Panc1 (cell line): ENCODE measurements at regions not wholly inside any gene's neighbourhood (a gene's known extent, or its start where the extent isn't known, plus 50 kb on each side); places are given as distances from the start of the nearest gene placed in this dataset.

ENCODE experiments used
- ATAC-seq: fragments of 200-7000 bp; cut with Tn5 transposase; 2 replicates; pipeline ENCODE4 v1.9.1; 2020; ENCODE audit warnings: mild to moderate bottlenecking, moderate library complexity
- BruUV-seq: library from RNA; stranded (reverse); fragments of 400-500 nt; replicated peaks from 2 replicates; lab custom pipeline; 2021; lab: Mats Ljungman, UMichigan
- CTCF ChIA-PET: fragments of 300-600 bp; sonication (Branson Sonifier 250); formaldehyde crosslinking; loops from one replicate; lab custom pipeline; 2022; ENCODE audit warnings: antibody characterized with exemption; lab: Charles Lee
- POLR2A ChIA-PET: fragments of 300-600 bp; sonication (Branson Sonifier 250); formaldehyde crosslinking; loops from one replicate; lab custom pipeline; 2022; ENCODE audit warnings: antibody characterized with exemption; lab: Charles Lee
- DNase-seq: peaks from one replicate; pipeline ENCODE4 v3.0.0-alpha.2; 2010; ENCODE audit warnings: low read depth, low spot score
- H3K27ac ChIP-seq: 2 replicates; pipeline ENCODE4 v1.5.1; 2011; ENCODE audit warnings: mild to moderate bottlenecking, low read length, inconsistent platforms
- H3K27me3 ChIP-seq: fragments of 200-500 bp; sonication (Bioruptor generic); 2 replicates; pipeline ENCODE4 v1.6.0; 2014; ENCODE audit warnings: low read length, inconsistent platforms; ENCODE audit not compliant: control insufficient read depth, insufficient read depth
- H3K36me3 ChIP-seq: fragments of 200-500 bp; sonication (Bioruptor generic); 2 replicates; pipeline ENCODE4 v1.5.1; 2014; ENCODE audit warnings: inconsistent platforms, mild to moderate bottlenecking, low read length, moderate library complexity; ENCODE audit not compliant: control insufficient read depth, insufficient read depth
- H3K4me1 ChIP-seq: 2 replicates; pipeline ENCODE4 v1.5.1; 2011; ENCODE audit warnings: inconsistent platforms, mild to moderate bottlenecking, low read length, moderate library complexity; ENCODE audit not compliant: control insufficient read depth, insufficient read depth
- H3K4me3 ChIP-seq, 2 experiments: 2 replicates each; pipeline ENCODE4 v1.5.1; 2011 to 2012; ENCODE audit warnings: low read depth in 2 of 2, low read length in 2 of 2, mild to moderate bottlenecking in 2 of 2, inconsistent platforms in 1 of 2, moderate library complexity in 1 of 2
- H3K9me3 ChIP-seq: fragments of 200-500 bp; sonication (Bioruptor generic); 2 replicates; pipeline ENCODE4 v1.5.1; 2014; ENCODE audit warnings: low read depth, mild to moderate bottlenecking, inconsistent platforms, low read length, moderate library complexity; ENCODE audit not compliant: control insufficient read depth, insufficient read depth
- POLR2AphosphoS5 ChIP-seq: IDR thresholded peaks from 2 replicates; pipeline ENCODE4 v1.6.1; 2012; ENCODE audit warnings: mild to moderate bottlenecking, low read depth, low read length, moderate library complexity
- SIN3A ChIP-seq: IDR thresholded peaks from 2 replicates; pipeline ENCODE4 v1.6.1; 2012; ENCODE audit warnings: low read depth, mild to moderate bottlenecking, low read length, moderate library complexity, borderline replicate concordance; ENCODE audit not compliant: insufficient read depth
- TCF7L2 ChIP-seq: IDR thresholded peaks from 2 replicates; pipeline ENCODE4 v1.6.1; 2011; ENCODE audit warnings: mild to moderate bottlenecking, low read depth, low read length, inconsistent platforms
- in situ Hi-C: cut with HindIII; loops from 2 replicates; pipeline ENCODE4 v1.10.0; 2016; ENCODE audit warnings: low sequenced_read_pairs, low pct_unique_long_range_greater_than_20kb
- intact Hi-C: fragments of 100-400 bp; cut with micrococcal nuclease; formaldehyde crosslinking; loops from one replicate; pipeline ENCODE4 v1.10.0; 2022; ENCODE audit not compliant: unreplicated experiment
- TF ChIP-seq, protein P1 (sequence below): fragments of 450-650 bp; IDR thresholded peaks from 2 replicates; pipeline ENCODE4 v1.5.1; 2017; ENCODE audit warnings: mild to moderate bottlenecking
- TF ChIP-seq, protein P2 (sequence below), 2 experiments: IDR thresholded peaks; 2 replicates each; pipeline ENCODE4 v1.6.1; 2011 to 2012; ENCODE audit warnings: low read depth in 2 of 2, control low read depth in 1 of 2, low read length in 1 of 2, mild to moderate bottlenecking in 1 of 2, moderate library complexity in 1 of 2; ENCODE audit not compliant: insufficient read depth in 1 of 2

DNA sequence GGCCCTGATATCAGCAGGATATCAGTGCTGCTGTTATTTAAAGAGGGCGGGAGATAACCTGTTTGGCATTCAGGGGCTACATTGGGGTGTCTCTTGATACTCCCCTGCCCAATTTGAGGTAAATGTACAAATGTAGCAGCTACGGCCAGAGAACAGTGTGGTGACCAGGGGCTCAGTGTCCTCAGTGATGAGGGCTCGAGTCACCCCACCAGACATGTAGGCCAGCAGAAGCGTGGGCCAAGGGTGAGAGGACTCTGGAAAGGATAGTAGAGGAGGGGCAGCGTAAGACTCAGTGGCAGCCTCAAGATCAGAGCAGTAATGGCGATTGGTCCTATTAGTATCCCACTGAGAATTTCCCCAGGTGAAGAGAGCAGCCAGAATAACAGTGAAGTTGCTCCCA lies 108.4 kb downstream of the XCL2 start:
- TF ChIP-seq POLR2AphosphoS5 (no peak), SIN3A (no peak), TCF7L2 (no peak)
- TF ChIP-seq, protein P1, sequence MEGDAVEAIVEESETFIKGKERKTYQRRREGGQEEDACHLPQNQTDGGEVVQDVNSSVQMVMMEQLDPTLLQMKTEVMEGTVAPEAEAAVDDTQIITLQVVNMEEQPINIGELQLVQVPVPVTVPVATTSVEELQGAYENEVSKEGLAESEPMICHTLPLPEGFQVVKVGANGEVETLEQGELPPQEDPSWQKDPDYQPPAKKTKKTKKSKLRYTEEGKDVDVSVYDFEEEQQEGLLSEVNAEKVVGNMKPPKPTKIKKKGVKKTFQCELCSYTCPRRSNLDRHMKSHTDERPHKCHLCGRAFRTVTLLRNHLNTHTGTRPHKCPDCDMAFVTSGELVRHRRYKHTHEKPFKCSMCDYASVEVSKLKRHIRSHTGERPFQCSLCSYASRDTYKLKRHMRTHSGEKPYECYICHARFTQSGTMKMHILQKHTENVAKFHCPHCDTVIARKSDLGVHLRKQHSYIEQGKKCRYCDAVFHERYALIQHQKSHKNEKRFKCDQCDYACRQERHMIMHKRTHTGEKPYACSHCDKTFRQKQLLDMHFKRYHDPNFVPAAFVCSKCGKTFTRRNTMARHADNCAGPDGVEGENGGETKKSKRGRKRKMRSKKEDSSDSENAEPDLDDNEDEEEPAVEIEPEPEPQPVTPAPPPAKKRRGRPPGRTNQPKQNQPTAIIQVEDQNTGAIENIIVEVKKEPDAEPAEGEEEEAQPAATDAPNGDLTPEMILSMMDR = no peak
- TF ChIP-seq, protein P2, sequence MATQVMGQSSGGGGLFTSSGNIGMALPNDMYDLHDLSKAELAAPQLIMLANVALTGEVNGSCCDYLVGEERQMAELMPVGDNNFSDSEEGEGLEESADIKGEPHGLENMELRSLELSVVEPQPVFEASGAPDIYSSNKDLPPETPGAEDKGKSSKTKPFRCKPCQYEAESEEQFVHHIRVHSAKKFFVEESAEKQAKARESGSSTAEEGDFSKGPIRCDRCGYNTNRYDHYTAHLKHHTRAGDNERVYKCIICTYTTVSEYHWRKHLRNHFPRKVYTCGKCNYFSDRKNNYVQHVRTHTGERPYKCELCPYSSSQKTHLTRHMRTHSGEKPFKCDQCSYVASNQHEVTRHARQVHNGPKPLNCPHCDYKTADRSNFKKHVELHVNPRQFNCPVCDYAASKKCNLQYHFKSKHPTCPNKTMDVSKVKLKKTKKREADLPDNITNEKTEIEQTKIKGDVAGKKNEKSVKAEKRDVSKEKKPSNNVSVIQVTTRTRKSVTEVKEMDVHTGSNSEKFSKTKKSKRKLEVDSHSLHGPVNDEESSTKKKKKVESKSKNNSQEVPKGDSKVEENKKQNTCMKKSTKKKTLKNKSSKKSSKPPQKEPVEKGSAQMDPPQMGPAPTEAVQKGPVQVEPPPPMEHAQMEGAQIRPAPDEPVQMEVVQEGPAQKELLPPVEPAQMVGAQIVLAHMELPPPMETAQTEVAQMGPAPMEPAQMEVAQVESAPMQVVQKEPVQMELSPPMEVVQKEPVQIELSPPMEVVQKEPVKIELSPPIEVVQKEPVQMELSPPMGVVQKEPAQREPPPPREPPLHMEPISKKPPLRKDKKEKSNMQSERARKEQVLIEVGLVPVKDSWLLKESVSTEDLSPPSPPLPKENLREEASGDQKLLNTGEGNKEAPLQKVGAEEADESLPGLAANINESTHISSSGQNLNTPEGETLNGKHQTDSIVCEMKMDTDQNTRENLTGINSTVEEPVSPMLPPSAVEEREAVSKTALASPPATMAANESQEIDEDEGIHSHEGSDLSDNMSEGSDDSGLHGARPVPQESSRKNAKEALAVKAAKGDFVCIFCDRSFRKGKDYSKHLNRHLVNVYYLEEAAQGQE (IDR thresholded peaks at IDR 0.05; ENCODE audit: insufficient read depth in 1 of 2, low read depth in 2 of 2, low read length in 1 of 2) = no peak
- POLR2A ChIA-PET = no interaction called here
- Histone ChIP-seq H3K4me3 (no peak overlapping the region), H3K4me1 (no peaks in the 10 kb centered on the region), H3K27ac (no peak overlapping the region), H3K36me3 (no peaks in the 10 kb centered on the region), H3K9me3 (no peaks in the 10 kb centered on the region), H3K27me3 (peaks cover 2% of the 10 kb centered on the region)
- no TSS peak for BruUV-seq
- DNase-seq (no peak), ATAC-seq (no peak)
- intact Hi-C loops = loop anchor here (5.0 to 10.0 kb wide), 2 partner anchors 93 to 909 kb away; no protein-coding TSS in a partner anchor
- in situ Hi-C loops = no loop called here
- CTCF ChIA-PET = no interaction called here

DNA sequence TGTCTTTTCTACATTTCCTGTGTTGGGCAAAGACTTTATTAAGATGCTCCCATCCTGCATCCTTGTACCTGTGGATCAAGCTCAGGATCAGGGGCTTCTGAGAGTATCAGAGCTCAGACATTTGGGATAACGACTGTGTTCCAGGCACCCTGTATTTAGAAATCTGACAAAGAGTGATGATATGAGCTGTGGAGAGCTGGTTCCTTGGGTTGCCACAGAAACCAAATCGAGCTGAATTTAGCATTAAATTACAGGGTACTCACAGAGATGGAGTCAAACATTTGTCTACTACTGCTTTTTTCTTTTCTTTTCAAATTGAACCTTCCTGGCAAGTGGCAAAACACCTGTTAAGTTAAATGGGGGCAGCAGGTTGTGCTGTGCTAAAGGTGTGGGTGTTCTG lies 110.6 kb downstream of the XCL2 start:
- Histone ChIP-seq H3K4me3 (no peak overlapping the region), H3K4me1 (no peaks in the 10 kb centered on the region), H3K27me3 (peaks cover 2% of the 10 kb centered on the region), H3K27ac (no peak overlapping the region), H3K9me3 (no peaks in the 10 kb centered on the region), H3K36me3 (no peaks in the 10 kb centered on the region)
- in situ Hi-C loops (no loop called here), intact Hi-C loops (loop anchor here (10.0 kb wide), 1 partner anchor 912 kb away; no protein-coding TSS in a partner anchor)
- no peak for ATAC-seq
- no peak for TF ChIP-seq POLR2AphosphoS5
- TF ChIP-seq, protein P1 = no peak
- TF ChIP-seq, protein P2 (IDR thresholded peaks at IDR 0.05; ENCODE audit: insufficient read depth in 1 of 2, low read depth in 2 of 2, low read length in 1 of 2) = no peak
- no peak for TF ChIP-seq SIN3A
- TF ChIP-seq TCF7L2 = no peak
- ChIA-PET POLR2A (no interaction called here), CTCF (interaction anchor here (1.0 kb wide), 1 partner anchor 90 kb away, joined by 3 read pairs; no protein-coding TSS in a partner anchor)
- DNase-seq = no peak
- BruUV-seq = no TSS peak
